Fibroblast of lung (primary cell): ENCODE measurements at regions not wholly inside any gene's neighbourhood (a gene's known extent, or its start where the extent isn't known, plus 50 kb on each side); places are given as distances from the start of the nearest gene placed in this dataset.
"Not testable (repeated sequence)": the region's sequence is repeated elsewhere in the genome, so short reads cannot be mapped to it uniquely, and the experiment has no call there.

Source experiments
- DNase-seq, 2 donors: peaks; one replicate each; pipeline versions ENCODE4 v3.0.0 to v3.0.0-alpha.2; 2010; ENCODE audit warnings: low read depth in 2 of 2
- H2AFZ ChIP-seq: 2 replicates; pipeline ENCODE4 v1.5.1; 2012; ENCODE audit warnings: low read length, control low read depth, inconsistent platforms
- H3K27ac ChIP-seq: 2 replicates; pipeline ENCODE4 v1.5.1; 2011; ENCODE audit warnings: low read length, control low read depth; ENCODE audit not compliant: insufficient read depth
- H3K27me3 ChIP-seq: 2 replicates; pipeline ENCODE4 v1.5.1; 2011; ENCODE audit warnings: mild to moderate bottlenecking, low read length; ENCODE audit not compliant: control insufficient read depth, insufficient read depth
- H3K36me3 ChIP-seq: 2 replicates; pipeline ENCODE4 v1.5.1; 2011; ENCODE audit warnings: low read length; ENCODE audit not compliant: control insufficient read depth, insufficient read depth
- H3K4me1 ChIP-seq: 2 replicates; pipeline ENCODE4 v1.5.1; 2011; ENCODE audit warnings: low read length; ENCODE audit not compliant: control insufficient read depth, insufficient read depth; ENCODE audit errors: extremely low read depth
- H3K4me2 ChIP-seq: 2 replicates; pipeline ENCODE4 v1.5.1; 2011; ENCODE audit warnings: low read length, control low read depth; ENCODE audit not compliant: insufficient read depth; ENCODE audit errors: extremely low read depth
- H3K4me3 ChIP-seq, 4 experiments: fragments of 200-600 bp in 1 of 4; sonication (generic) in 1 of 4; replicated peaks in 1 of 4; 2 replicates each; pipeline ENCODE4 v1.5.1; 2011 to 2016; ENCODE audit warnings: low read length in 4 of 4, low read depth in 3 of 4, mild to moderate bottlenecking in 3 of 4, control low read depth in 2 of 4, inconsistent platforms in 1 of 4, mixed read lengths in 1 of 4; ENCODE audit not compliant: insufficient read depth in 1 of 4; ENCODE audit errors: control extremely low read depth in 1 of 4
- H3K79me2 ChIP-seq: 2 replicates; pipeline ENCODE4 v1.5.1; 2012; ENCODE audit warnings: mild to moderate bottlenecking, low read length, inconsistent platforms; ENCODE audit not compliant: control insufficient read depth, insufficient read depth
- H3K9ac ChIP-seq: 2 replicates; pipeline ENCODE4 v1.5.1; 2011; ENCODE audit warnings: mild to moderate bottlenecking, low read length, control low read depth; ENCODE audit not compliant: insufficient read depth
- H3K9me3 ChIP-seq: 2 replicates; pipeline ENCODE4 v1.5.1; 2012; ENCODE audit warnings: low read depth, low read length; ENCODE audit not compliant: control insufficient read depth, insufficient read depth
- H4K20me1 ChIP-seq: 2 replicates; pipeline ENCODE4 v1.5.1; 2011; ENCODE audit warnings: low read length; ENCODE audit not compliant: control insufficient read depth, insufficient read depth; ENCODE audit errors: extremely low read depth
- EZH2 ChIP-seq: IDR thresholded peaks from 2 replicates; pipeline ENCODE4 v1.5.1; 2012; ENCODE audit warnings: low read length, control low read depth, mild to moderate bottlenecking; ENCODE audit errors: missing control alignments
- TF ChIP-seq, protein P1 (sequence below), 2 donors: IDR thresholded peaks in 1 of 2; conservative IDR thresholded peaks in 1 of 2; 1 replicate in 1 of 2; 2 replicates in 1 of 2; pipeline ENCODE4 v1.5.1; 2011 to 2012; ENCODE audit warnings: low read length in 2 of 2, control low read depth in 1 of 2, inconsistent platforms in 1 of 2, low read depth in 1 of 2, mild to moderate bottlenecking in 1 of 2

DNA sequence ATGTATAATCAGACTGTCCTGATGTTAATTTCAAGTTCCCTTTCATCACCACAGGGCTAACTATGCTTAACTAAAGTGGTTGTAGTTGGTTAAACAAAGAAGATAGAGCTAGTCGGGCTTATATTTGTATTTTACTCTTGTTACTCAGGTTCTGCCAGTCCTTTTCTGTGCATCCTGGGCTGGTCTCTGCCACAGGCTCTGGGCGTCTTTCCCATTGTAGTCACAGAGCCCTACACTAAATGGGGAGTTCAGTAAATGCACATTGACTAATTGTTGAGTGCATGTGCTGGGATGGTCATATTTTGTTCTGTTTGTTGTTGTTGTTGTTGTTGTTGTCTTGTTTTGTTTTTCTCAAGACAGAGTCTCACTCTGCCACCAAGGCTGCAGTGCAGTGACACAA lies 125.4 kb upstream of the PGR start:
- no peak for DNase-seq
- Histone ChIP-seq H3K27ac (no peak overlapping the region), H4K20me1 (no peaks in the 10 kb centered on the region), H3K4me2 (no peak overlapping the region), H3K9me3 (no peaks in the 10 kb centered on the region), H3K9ac (no peak overlapping the region), H3K36me3 (no peaks in the 10 kb centered on the region), H3K4me3 (no peak overlapping the region), H3K4me1 (no peaks in the 10 kb centered on the region), H3K27me3 (no peaks in the 10 kb centered on the region), H3K79me2 (no peaks in the 10 kb centered on the region), H2AFZ (no peak overlapping the region)
- no peak for TF ChIP-seq EZH2
- TF ChIP-seq, protein P1, sequence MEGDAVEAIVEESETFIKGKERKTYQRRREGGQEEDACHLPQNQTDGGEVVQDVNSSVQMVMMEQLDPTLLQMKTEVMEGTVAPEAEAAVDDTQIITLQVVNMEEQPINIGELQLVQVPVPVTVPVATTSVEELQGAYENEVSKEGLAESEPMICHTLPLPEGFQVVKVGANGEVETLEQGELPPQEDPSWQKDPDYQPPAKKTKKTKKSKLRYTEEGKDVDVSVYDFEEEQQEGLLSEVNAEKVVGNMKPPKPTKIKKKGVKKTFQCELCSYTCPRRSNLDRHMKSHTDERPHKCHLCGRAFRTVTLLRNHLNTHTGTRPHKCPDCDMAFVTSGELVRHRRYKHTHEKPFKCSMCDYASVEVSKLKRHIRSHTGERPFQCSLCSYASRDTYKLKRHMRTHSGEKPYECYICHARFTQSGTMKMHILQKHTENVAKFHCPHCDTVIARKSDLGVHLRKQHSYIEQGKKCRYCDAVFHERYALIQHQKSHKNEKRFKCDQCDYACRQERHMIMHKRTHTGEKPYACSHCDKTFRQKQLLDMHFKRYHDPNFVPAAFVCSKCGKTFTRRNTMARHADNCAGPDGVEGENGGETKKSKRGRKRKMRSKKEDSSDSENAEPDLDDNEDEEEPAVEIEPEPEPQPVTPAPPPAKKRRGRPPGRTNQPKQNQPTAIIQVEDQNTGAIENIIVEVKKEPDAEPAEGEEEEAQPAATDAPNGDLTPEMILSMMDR (conservative IDR thresholded peaks at IDR 0.05 in 1 of 2, IDR thresholded peaks at IDR 0.05 in 1 of 2; ENCODE audit: low read depth in 1 of 2, low read length in 2 of 2), result no peak

- H3K4me3 ChIP-seq, result no peak overlapping the region
- no peaks in the 10 kb centered on the region for H4K20me1 ChIP-seq
- DNase-seq, result no peak
- no peak overlapping the region for H3K4me2 ChIP-seq
- H3K27ac ChIP-seq, result no peak overlapping the region
- H2AFZ ChIP-seq, result no peak overlapping the region
- TF ChIP-seq EZH2, result no peak
- TF ChIP-seq, protein P1 (conservative IDR thresholded peaks at IDR 0.05 in 1 of 2, IDR thresholded peaks at IDR 0.05 in 1 of 2; ENCODE audit: low read depth in 1 of 2, low read length in 2 of 2), result no peak
- H3K27me3 ChIP-seq, result no peaks in the 10 kb centered on the region
- no peak overlapping the region for H3K9ac ChIP-seq
- H3K36me3 ChIP-seq, result no peaks in the 10 kb centered on the region
- H3K9me3 ChIP-seq, result no peaks in the 10 kb centered on the region
- no peaks in the 10 kb centered on the region for H3K79me2 ChIP-seq
- no peaks in the 10 kb centered on the region for H3K4me1 ChIP-seq
These were observed 124.4 kb upstream of the PGR start for GRCh38 chr11:101254037-101254436.

DNA sequence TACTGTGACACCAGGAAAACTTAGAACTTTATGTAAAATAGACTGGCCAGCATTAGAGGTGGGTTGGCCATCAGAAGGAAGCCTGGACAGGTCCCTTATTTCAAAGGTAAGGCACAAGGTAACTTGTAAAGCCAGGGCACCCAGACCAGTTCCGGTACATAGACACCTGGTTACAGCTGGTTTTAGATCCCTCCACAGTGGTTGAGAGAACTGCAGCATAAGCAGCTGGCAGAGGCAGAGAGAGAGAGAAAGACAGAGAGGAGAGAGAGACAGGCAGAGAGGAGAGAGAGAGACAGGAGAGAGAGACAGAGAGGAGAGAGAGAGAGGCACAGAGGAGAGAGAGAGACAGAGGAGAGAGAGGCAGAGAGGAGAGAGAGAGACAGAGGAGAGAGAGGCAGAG lies 116.0 kb upstream of the PGR start:
- H3K27ac ChIP-seq, H3K4me3 ChIP-seq, H3K4me2 ChIP-seq, DNase-seq, H3K4me1 ChIP-seq, H3K79me2 ChIP-seq, H3K36me3 ChIP-seq, H3K9me3 ChIP-seq, H3K9ac ChIP-seq, H2AFZ ChIP-seq, H3K27me3 ChIP-seq, H4K20me1 ChIP-seq: not testable (repeated sequence)

GRCh38 chr11:101245081-101245480 lies 115.5 kb upstream of the PGR start:
- not testable (repeated sequence) for H2AFZ ChIP-seq, H3K9ac ChIP-seq, H3K4me3 ChIP-seq, DNase-seq, H3K4me2 ChIP-seq, H3K36me3 ChIP-seq, H3K27me3 ChIP-seq, H4K20me1 ChIP-seq, H3K9me3 ChIP-seq, H3K79me2 ChIP-seq, H3K4me1 ChIP-seq, H3K27ac ChIP-seq
